SK-N-SH (cell line): ENCODE measurements at regions not wholly inside any gene's neighbourhood (a gene's known extent, or its start where the extent isn't known, plus 50 kb on each side); places are given as distances from the start of the nearest gene placed in this dataset.
A peak's percentile ranks its signal among the peaks of the same experiment; 100 is the strongest.

ENCODE experiments used
- CTCF ChIP-seq: fragments of 200-600 bp; sonication (generic); IDR thresholded peaks from 2 replicates; pipeline ENCODE4 v1.6.1; 2017; ENCODE audit warnings: antibody characterized with exemption, mild to moderate bottlenecking, moderate library complexity
- FOXJ3 ChIP-seq: sonication (generic); formaldehyde crosslinking; IDR thresholded peaks from 2 replicates; pipeline ENCODE4 v1.5.1; 2020; ENCODE audit warnings: mild to moderate bottlenecking, missing genetic modification reagents
- FOXM1 ChIP-seq: IDR thresholded peaks from 2 replicates; pipeline ENCODE4 v1.4.0; 2012; ENCODE audit warnings: low read depth, mild to moderate bottlenecking
- MAX ChIP-seq: IDR thresholded peaks from 2 replicates; pipeline ENCODE4 v1.4.0; 2012; ENCODE audit warnings: low read depth
- NFIC ChIP-seq: IDR thresholded peaks from 2 replicates; pipeline ENCODE4 v1.4.0; 2012; ENCODE audit warnings: borderline replicate concordance
- RAD21 ChIP-seq: IDR thresholded peaks from 2 replicates; pipeline ENCODE4 v1.6.1; 2012; ENCODE audit warnings: mild to moderate bottlenecking, low read length
- RCOR1 ChIP-seq: fragments of 150-350 bp; IDR thresholded peaks from 2 replicates; pipeline ENCODE4 v1.6.1; 2017; ENCODE audit warnings: antibody characterized with exemption, low read length
- REST ChIP-seq: IDR thresholded peaks from 2 replicates; pipeline ENCODE4 v1.6.1; 2012; ENCODE audit warnings: mild to moderate bottlenecking, low read depth, low read length, moderate library complexity
- RFX5 ChIP-seq: IDR thresholded peaks from 2 replicates; pipeline ENCODE4 v1.6.1; 2012; ENCODE audit warnings: mild to moderate bottlenecking, improper control_type of control experiment, low read length
- TAF1 ChIP-seq: IDR thresholded peaks from 2 replicates; pipeline ENCODE4 v1.6.1; 2012; ENCODE audit warnings: low read depth, mild to moderate bottlenecking, low read length, moderate library complexity, borderline replicate concordance

GRCh38 chr2:7604456-7604855 is 687.2 kb downstream of the RNF144A start:
- TF ChIP-seq CTCF: no peak
- TF ChIP-seq FOXM1: no peak
- TF ChIP-seq RCOR1: no peak
- no peak for TF ChIP-seq MAX
- no peak for TF ChIP-seq RAD21
- TF ChIP-seq FOXJ3 (CRISPR knock-in tag): no peak
- TF ChIP-seq TAF1: no peak
- TF ChIP-seq REST: peak; percentile 83
- TF ChIP-seq RFX5: no peak
- TF ChIP-seq NFIC: no peak
